Central memory CD8-positive, alpha-beta T cell (primary cell): ENCODE measurements at regions not wholly inside any gene's neighbourhood (a gene's known extent, or its start where the extent isn't known, plus 50 kb on each side); places are given as distances from the start of the nearest gene placed in this dataset.

Experiments used
- ATAC-seq: fragments of 150-1000 bp; cut with Tn5 transposase; replicated peaks from 2 replicates; pipeline ENCODE4 v1.10.0; 2022; ENCODE audit warnings: mild to moderate bottlenecking, moderate FRiP score, moderate number of reproducible peaks; ENCODE audit not compliant: poor library complexity, severe bottlenecking; ENCODE audit errors: extremely low read depth
- DNase-seq, 2 donors: peaks; one replicate each; pipeline ENCODE4 v3.0.0; 2021; ENCODE audit warnings: low spot score in 2 of 2
- H3K27ac Mint-ChIP-seq: one replicate; pipeline ENCODE4 v1.8.0; 2022; ENCODE audit warnings: low read depth, mild to moderate bottlenecking, moderate library complexity, mixed read lengths
- H3K27me3 Mint-ChIP-seq: one replicate; pipeline ENCODE4 v1.8.0; 2022; ENCODE audit warnings: mixed read lengths
- H3K36me3 Mint-ChIP-seq: one replicate; pipeline ENCODE4 v1.8.0; 2022; ENCODE audit warnings: mild to moderate bottlenecking, moderate library complexity, mixed read lengths; ENCODE audit not compliant: insufficient read depth
- H3K4me1 Mint-ChIP-seq: one replicate; pipeline ENCODE4 v1.8.0; 2022; ENCODE audit warnings: mixed read lengths
- H3K4me3 Mint-ChIP-seq: one replicate; pipeline ENCODE4 v1.8.0; 2022; ENCODE audit warnings: mild to moderate bottlenecking, moderate library complexity, mixed read lengths
- H3K9me3 Mint-ChIP-seq: one replicate; pipeline ENCODE4 v1.8.0; 2022; ENCODE audit warnings: mixed read lengths

DNA sequence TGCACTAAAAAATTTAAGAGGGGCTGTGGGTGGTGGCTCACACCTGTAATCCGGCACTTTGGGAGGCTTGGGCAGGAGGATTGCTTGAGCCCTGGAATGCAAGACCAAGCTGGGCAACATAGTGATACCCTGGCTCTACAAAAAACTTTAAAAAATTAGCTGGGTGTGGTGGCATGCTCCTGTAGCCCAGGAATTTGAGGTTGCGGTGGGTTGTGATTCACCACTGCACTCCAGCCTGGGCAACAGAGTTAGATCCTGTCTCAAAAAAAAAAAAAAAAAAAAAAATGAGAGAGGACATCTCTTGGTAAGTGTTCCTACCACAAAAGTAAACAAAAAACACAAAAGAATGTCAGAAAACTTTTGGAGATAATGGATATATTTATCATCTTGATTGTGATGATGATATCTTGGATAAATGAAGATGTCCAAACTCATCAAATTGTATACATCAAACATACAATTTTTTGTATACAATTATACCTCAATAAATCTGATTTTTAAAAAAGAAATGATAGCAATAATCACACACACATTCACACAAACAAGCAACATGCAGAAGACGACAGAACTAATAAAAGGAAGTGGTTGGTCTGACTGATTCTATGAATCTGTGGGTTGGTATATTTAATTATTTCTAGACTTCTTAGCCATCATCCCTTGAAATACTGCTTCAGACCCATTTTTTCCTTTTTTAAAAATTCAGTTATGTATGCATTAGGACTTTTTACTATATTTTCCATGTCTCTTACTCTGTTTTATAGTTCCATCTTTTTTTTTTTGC is 465.9 kb downstream of the PLA2G4A start:
- Mint-ChIP-seq H3K27ac (no peak overlapping the region), H3K36me3 (no peaks in the 10 kb centered on the region), H3K27me3 (no peaks in the 10 kb centered on the region), H3K4me1 (no peaks in the 10 kb centered on the region), H3K4me3 (no peak overlapping the region), H3K9me3 (peaks cover 21% of the 10 kb centered on the region)
- DNase-seq (no peak), ATAC-seq (no peak)

DNA sequence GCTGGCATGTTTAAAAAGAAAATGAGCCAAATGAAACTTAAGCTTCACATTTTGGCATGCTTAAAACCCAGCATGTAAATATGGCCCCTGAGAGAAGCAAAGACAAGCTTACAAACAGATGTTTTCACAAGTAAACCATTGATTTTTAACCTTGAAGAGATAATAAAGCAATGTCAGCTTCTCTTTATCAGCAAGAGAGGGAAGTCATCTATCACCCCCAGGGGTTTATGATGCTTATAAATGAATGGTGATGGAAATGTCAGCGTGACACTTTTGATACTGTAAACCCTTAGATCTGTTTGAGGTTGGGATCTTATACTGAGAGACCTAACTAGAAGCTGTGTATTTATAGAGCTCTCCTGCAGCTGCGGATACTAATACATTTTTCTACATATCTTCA is 471.3 kb downstream of the PLA2G4A start:
- no peaks in the 10 kb centered on the region for H3K4me1 Mint-ChIP-seq
- no peak overlapping the region for H3K27ac Mint-ChIP-seq
- no peak for ATAC-seq

DNA sequence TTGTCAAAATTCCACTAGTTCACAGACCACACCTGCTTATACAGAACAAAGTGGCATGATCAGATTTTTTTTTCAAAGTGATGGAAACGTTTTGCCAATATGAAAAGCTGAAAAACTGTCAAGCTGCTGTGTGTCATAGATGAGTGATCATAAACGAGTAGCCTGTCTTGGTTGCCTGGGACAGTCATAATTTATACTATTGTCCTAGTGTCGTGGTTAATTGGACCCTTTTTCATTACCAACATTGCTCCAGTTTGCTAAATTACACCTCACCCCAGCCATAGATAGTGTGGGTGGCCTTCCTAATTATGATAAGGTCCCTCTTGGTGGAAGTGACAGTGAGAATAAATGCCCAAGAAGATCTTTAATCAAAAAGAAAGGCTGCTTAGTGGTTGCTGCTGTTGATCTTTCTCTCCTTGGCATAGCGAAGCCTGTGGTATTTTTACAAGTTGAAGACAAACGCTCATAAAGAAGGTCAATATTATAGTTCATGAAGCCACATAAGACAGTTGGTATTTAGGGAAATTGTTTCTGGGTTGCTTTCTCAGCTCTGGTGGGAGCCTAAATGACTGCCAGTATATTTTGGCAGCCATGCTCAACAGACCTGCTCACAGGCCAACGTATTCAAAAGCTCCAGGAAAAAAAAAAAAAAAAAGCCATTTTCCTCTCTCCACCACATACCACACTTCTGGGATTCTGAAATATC is 478.1 kb downstream of the PLA2G4A start:
- H3K27me3 Mint-ChIP-seq: no peaks in the 10 kb centered on the region
- H3K9me3 Mint-ChIP-seq: peaks cover 16% of the 10 kb centered on the region
- H3K27ac Mint-ChIP-seq: no peak overlapping the region
- no peak for ATAC-seq
- H3K36me3 Mint-ChIP-seq: no peaks in the 10 kb centered on the region
- H3K4me3 Mint-ChIP-seq: no peak overlapping the region
- no peaks in the 10 kb centered on the region for H3K4me1 Mint-ChIP-seq
- DNase-seq: no peak

More for the DNA sequence above, 471.3 kb downstream of the PLA2G4A start:
- Mint-ChIP-seq H3K4me3 (no peak overlapping the region), H3K27me3 (no peaks in the 10 kb centered on the region), H3K9me3 (peaks cover 23% of the 10 kb centered on the region), H3K36me3 (no peaks in the 10 kb centered on the region)
- no peak for DNase-seq

DNA sequence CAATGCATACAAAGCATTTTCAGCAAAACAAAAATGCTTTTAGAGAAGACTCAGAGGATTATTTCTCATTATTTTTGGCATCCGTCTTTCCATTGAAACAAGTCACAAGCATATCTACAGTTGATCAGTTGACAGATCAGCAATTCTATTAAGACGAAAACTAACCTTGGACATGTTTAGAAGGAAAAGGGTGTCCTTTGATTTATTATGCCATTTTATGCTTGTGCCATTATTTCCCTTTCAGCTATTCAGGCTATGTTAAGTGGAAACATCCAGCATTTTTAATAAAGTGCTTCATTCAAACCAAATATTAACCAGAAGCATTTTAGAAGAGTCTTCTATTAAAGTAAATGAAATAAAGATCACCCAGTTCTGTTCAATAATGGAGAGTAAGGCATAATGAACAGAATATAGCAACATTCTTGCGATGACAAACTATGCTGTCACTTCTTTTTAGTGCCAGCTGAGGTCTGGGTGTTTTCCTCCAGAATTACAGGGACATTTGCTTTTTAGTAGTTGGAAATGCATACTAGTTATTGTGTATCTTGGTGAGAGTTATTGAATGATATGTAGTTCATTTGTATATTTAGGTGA is 481.4 kb downstream of the PLA2G4A start:
- peaks cover 12% of the 10 kb centered on the region for H3K9me3 Mint-ChIP-seq
- no peak overlapping the region for H3K4me3 Mint-ChIP-seq
- no peak overlapping the region for H3K27ac Mint-ChIP-seq
- no peak for ATAC-seq
- H3K36me3 Mint-ChIP-seq: no peaks in the 10 kb centered on the region
- no peaks in the 10 kb centered on the region for H3K4me1 Mint-ChIP-seq
- H3K27me3 Mint-ChIP-seq: no peaks in the 10 kb centered on the region
- no peak for DNase-seq

- no peak overlapping the region for H3K27ac Mint-ChIP-seq
- H3K27me3 Mint-ChIP-seq: no peaks in the 10 kb centered on the region
- ATAC-seq (no peak), DNase-seq (no peak)
- H3K36me3 Mint-ChIP-seq: no peaks in the 10 kb centered on the region
- H3K4me3 Mint-ChIP-seq: no peak overlapping the region
- H3K9me3 Mint-ChIP-seq: peaks cover 10% of the 10 kb centered on the region
- no peaks in the 10 kb centered on the region for H3K4me1 Mint-ChIP-seq
Observed at GRCh38 chr1:187313115-187313514, 484.4 kb downstream of the PLA2G4A start.

DNA sequence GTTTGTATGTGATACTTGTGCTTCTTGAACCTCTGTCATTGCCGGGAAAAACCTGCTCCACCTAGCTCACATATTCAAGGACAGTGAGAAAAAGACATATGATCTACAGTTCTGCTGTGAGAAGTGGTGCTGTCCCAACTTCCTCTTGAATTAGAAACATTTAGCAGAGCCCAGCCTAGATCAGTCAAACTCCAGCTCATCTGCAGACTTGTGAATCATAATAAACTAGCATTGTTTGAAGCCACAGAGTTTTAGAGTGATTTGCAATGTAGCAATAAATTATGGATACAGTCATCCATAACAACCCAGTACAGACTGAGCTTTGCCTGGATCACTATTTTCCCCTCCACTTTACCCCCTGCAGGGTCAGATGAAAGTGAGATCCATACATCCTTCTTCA is 497.8 kb downstream of the PLA2G4A start:
- Mint-ChIP-seq H3K4me3 (no peak overlapping the region), H3K27me3 (no peaks in the 10 kb centered on the region), H3K27ac (no peak overlapping the region), H3K4me1 (no peaks in the 10 kb centered on the region), H3K36me3 (no peaks in the 10 kb centered on the region), H3K9me3 (peaks cover under 1% of the 10 kb centered on the region)
- ATAC-seq (no peak), DNase-seq (no peak)

DNA sequence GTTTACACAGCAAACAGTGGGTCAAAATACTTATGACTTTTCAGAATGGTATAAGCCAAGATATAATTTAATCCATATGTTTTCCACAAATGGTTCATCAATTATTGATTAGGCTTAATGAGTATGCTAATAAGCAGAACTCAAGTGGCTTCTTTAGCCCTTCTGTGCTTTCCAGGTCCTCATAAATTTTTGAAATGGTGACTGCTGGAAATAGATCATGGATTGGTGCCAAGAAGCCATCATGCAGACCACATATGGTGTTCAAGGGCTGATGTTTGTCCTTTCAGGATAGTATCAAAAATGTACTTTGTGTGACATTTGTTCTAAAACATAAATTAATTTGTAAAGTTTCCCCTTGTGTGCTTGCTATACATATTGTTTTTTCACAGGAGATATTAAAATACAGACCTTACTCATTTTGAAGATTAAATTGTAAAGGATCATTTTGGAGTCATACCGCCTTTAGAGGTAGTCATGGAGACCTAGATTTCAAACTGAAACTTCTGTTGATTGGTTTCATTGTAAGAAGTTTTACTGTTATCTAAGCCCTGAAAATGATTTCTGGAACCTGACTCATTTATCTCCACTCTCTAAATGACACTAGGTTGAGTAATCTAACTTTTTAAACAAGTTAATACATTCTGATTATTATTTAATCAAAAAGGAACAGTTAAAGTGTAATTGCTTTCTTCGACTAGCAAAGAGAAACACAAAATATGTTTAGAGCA is 507.9 kb downstream of the PLA2G4A start:
- no peaks in the 10 kb centered on the region for H3K4me1 Mint-ChIP-seq
- no peaks in the 10 kb centered on the region for H3K27me3 Mint-ChIP-seq
- peaks cover 15% of the 10 kb centered on the region for H3K9me3 Mint-ChIP-seq
- H3K27ac Mint-ChIP-seq: no peak overlapping the region
- no peak overlapping the region for H3K4me3 Mint-ChIP-seq
- H3K36me3 Mint-ChIP-seq: no peaks in the 10 kb centered on the region
- no peak for ATAC-seq
- no peak for DNase-seq

GRCh38 chr1:187338762-187339412 is 510.1 kb downstream of the PLA2G4A start:
- no peak overlapping the region for H3K4me3 Mint-ChIP-seq
- H3K27ac Mint-ChIP-seq: no peak overlapping the region
- no peaks in the 10 kb centered on the region for H3K36me3 Mint-ChIP-seq
- no peak for ATAC-seq
- H3K27me3 Mint-ChIP-seq: no peaks in the 10 kb centered on the region
- DNase-seq: no peak
- H3K4me1 Mint-ChIP-seq: no peaks in the 10 kb centered on the region
- peaks cover 15% of the 10 kb centered on the region for H3K9me3 Mint-ChIP-seq

GRCh38 chr1:187342495-187342894 is 513.7 kb downstream of the PLA2G4A start:
- Mint-ChIP-seq H3K27ac (no peak overlapping the region), H3K4me1 (no peaks in the 10 kb centered on the region), H3K27me3 (no peaks in the 10 kb centered on the region), H3K4me3 (no peak overlapping the region), H3K36me3 (no peaks in the 10 kb centered on the region), H3K9me3 (peaks cover 15% of the 10 kb centered on the region)
- ATAC-seq (no peak), DNase-seq (no peak)

GRCh38 chr1:187374082-187374481 is 545.3 kb downstream of the PLA2G4A start:
- Mint-ChIP-seq H3K9me3 (peaks cover 23% of the 10 kb centered on the region), H3K27me3 (no peaks in the 10 kb centered on the region), H3K27ac (no peak overlapping the region), H3K36me3 (no peaks in the 10 kb centered on the region), H3K4me1 (no peaks in the 10 kb centered on the region), H3K4me3 (no peak overlapping the region)
- ATAC-seq (no peak), DNase-seq (no peak)

GRCh38 chr1:187374742-187375141 is 546.0 kb downstream of the PLA2G4A start:
- no peak for DNase-seq
- no peak for ATAC-seq
- H3K9me3 Mint-ChIP-seq: peaks cover 23% of the 10 kb centered on the region
- no peak overlapping the region for H3K4me3 Mint-ChIP-seq
- no peaks in the 10 kb centered on the region for H3K27me3 Mint-ChIP-seq
- H3K27ac Mint-ChIP-seq: no peak overlapping the region
- H3K4me1 Mint-ChIP-seq: no peaks in the 10 kb centered on the region
- H3K36me3 Mint-ChIP-seq: no peaks in the 10 kb centered on the region

DNA sequence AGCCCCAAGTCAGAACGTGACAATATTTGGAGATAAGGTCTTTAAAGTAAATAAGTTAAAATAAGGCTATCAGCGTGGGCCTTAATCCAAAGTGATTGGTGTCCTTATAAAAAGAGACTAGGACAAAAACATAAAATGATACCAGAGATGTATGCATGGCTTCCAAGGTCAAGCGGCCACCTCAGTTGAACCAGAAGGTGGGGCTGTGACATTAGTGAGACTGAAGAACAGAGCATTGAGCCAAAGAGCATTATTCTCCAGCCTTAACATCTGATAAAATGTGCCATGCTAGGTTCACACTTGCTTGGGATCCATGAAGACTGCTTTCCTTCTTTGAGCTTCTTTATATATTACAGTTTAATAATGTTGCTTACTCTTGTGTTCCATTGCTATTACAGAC is 554.6 kb downstream of the PLA2G4A start:
- H3K9me3 Mint-ChIP-seq: peaks cover 8% of the 10 kb centered on the region
- H3K36me3 Mint-ChIP-seq: no peaks in the 10 kb centered on the region
- H3K4me1 Mint-ChIP-seq: no peaks in the 10 kb centered on the region
- H3K4me3 Mint-ChIP-seq: no peak overlapping the region
- DNase-seq (no peak), ATAC-seq (no peak)
- H3K27ac Mint-ChIP-seq: no peak overlapping the region
- no peaks in the 10 kb centered on the region for H3K27me3 Mint-ChIP-seq
